C4-2B (cell line): ENCODE measurements at regions not wholly inside any gene's neighbourhood (a gene's known extent, or its start where the extent isn't known, plus 50 kb on each side); places are given as distances from the start of the nearest gene placed in this dataset.
"Not testable (repeated sequence)": the region's sequence is repeated elsewhere in the genome, so short reads cannot be mapped to it uniquely, and the experiment has no call there.

ENCODE experiments used
- ZFX ChIP-seq: fragments of 450-650 bp; IDR thresholded peaks from 2 replicates; pipeline ENCODE4 v1.6.1; 2017
- TF ChIP-seq, protein P1 (sequence below): fragments of 450-650 bp; conservative IDR thresholded peaks from 2 replicates; pipeline ENCODE4 v1.5.1; 2017; ENCODE audit warnings: mild to moderate bottlenecking

DNA sequence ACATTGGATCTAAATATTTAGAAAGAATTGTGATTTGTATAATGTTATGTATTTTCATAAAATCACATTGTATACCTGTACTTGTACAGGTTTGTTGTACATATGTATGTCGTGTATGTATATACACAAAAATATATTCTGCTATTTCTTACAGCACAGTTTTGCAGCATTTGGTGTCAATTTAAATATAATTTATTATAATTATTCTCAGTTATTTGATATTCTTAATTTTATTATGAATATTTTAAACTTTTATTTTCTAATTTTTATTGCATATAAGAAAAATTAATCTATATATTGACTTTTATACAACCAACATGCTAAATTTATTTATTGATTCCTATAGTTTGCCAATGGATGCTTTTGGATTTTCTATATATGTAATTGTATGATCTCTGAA is 137.0 kb downstream of the GOLGA6L6 start:
- TF ChIP-seq, protein P1, sequence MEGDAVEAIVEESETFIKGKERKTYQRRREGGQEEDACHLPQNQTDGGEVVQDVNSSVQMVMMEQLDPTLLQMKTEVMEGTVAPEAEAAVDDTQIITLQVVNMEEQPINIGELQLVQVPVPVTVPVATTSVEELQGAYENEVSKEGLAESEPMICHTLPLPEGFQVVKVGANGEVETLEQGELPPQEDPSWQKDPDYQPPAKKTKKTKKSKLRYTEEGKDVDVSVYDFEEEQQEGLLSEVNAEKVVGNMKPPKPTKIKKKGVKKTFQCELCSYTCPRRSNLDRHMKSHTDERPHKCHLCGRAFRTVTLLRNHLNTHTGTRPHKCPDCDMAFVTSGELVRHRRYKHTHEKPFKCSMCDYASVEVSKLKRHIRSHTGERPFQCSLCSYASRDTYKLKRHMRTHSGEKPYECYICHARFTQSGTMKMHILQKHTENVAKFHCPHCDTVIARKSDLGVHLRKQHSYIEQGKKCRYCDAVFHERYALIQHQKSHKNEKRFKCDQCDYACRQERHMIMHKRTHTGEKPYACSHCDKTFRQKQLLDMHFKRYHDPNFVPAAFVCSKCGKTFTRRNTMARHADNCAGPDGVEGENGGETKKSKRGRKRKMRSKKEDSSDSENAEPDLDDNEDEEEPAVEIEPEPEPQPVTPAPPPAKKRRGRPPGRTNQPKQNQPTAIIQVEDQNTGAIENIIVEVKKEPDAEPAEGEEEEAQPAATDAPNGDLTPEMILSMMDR: not testable (repeated sequence)
- TF ChIP-seq ZFX: not testable (repeated sequence)
